ENCODE measurements at regions not wholly inside any gene's neighbourhood (a gene's known extent, or its start where the extent isn't known, plus 50 kb on each side); places are given as distances from the start of the nearest gene placed in this dataset.

DNA sequence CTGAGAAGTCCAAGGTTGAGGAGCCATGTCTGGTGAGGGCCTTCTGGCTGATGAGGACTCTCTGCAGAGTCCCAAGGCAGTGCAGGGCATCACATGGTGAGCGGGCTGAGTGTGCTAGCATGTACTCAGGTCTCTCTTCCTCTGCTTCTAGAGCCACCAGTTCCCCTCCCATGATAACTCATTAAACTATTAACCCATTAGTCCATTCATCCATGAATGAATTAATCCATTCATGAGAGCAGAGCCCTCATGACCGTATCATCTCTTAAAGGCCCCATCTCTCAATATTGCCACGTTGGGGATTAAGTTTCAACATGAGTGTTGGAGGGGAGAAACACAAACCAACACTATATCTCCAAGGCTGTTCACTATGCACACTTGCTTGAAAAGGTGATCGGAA lies 83.7 kb downstream of the TMEM30B start:
- TF ChIP-seq CTCF (conservative IDR thresholded peaks at IDR 0.05; ENCODE audit: low read depth in 2 of 2) = no peak
- TF ChIP-seq CREB1 (CRISPR knock-in tag; IDR thresholded peaks at IDR 0.05; ENCODE audit: low read depth) = no peak
- no peak for TF ChIP-seq JUNB (IDR thresholded peaks at IDR 0.05; ENCODE audit: unreplicated experiment)
- no peak for TF ChIP-seq EZH2 (IDR thresholded peaks at IDR 0.05; ENCODE audit: low read depth, unreplicated experiment)
- no peak for TF ChIP-seq POLR2AphosphoS5 (IDR thresholded peaks at IDR 0.05; ENCODE audit: low read depth)
- TF ChIP-seq, protein P1, sequence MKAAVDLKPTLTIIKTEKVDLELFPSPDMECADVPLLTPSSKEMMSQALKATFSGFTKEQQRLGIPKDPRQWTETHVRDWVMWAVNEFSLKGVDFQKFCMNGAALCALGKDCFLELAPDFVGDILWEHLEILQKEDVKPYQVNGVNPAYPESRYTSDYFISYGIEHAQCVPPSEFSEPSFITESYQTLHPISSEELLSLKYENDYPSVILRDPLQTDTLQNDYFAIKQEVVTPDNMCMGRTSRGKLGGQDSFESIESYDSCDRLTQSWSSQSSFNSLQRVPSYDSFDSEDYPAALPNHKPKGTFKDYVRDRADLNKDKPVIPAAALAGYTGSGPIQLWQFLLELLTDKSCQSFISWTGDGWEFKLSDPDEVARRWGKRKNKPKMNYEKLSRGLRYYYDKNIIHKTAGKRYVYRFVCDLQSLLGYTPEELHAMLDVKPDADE (IDR thresholded peaks at IDR 0.05) = no peak
- TF ChIP-seq, protein P2, sequence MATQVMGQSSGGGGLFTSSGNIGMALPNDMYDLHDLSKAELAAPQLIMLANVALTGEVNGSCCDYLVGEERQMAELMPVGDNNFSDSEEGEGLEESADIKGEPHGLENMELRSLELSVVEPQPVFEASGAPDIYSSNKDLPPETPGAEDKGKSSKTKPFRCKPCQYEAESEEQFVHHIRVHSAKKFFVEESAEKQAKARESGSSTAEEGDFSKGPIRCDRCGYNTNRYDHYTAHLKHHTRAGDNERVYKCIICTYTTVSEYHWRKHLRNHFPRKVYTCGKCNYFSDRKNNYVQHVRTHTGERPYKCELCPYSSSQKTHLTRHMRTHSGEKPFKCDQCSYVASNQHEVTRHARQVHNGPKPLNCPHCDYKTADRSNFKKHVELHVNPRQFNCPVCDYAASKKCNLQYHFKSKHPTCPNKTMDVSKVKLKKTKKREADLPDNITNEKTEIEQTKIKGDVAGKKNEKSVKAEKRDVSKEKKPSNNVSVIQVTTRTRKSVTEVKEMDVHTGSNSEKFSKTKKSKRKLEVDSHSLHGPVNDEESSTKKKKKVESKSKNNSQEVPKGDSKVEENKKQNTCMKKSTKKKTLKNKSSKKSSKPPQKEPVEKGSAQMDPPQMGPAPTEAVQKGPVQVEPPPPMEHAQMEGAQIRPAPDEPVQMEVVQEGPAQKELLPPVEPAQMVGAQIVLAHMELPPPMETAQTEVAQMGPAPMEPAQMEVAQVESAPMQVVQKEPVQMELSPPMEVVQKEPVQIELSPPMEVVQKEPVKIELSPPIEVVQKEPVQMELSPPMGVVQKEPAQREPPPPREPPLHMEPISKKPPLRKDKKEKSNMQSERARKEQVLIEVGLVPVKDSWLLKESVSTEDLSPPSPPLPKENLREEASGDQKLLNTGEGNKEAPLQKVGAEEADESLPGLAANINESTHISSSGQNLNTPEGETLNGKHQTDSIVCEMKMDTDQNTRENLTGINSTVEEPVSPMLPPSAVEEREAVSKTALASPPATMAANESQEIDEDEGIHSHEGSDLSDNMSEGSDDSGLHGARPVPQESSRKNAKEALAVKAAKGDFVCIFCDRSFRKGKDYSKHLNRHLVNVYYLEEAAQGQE (IDR thresholded peaks at IDR 0.05; ENCODE audit: unreplicated experiment) = no peak
- no peak for TF ChIP-seq EZH2phosphoT487 (IDR thresholded peaks at IDR 0.05; ENCODE audit: unreplicated experiment)
- TF ChIP-seq ZNF114 (CRISPR knock-in tag; IDR thresholded peaks at IDR 0.05) = no peak
- TF ChIP-seq ZNF331 (CRISPR knock-in tag; IDR thresholded peaks at IDR 0.05; ENCODE audit: low read depth) = no peak
- no peak for TF ChIP-seq STAT1 (IDR thresholded peaks at IDR 0.05; ENCODE audit: unreplicated experiment)
- TF ChIP-seq, protein P3, sequence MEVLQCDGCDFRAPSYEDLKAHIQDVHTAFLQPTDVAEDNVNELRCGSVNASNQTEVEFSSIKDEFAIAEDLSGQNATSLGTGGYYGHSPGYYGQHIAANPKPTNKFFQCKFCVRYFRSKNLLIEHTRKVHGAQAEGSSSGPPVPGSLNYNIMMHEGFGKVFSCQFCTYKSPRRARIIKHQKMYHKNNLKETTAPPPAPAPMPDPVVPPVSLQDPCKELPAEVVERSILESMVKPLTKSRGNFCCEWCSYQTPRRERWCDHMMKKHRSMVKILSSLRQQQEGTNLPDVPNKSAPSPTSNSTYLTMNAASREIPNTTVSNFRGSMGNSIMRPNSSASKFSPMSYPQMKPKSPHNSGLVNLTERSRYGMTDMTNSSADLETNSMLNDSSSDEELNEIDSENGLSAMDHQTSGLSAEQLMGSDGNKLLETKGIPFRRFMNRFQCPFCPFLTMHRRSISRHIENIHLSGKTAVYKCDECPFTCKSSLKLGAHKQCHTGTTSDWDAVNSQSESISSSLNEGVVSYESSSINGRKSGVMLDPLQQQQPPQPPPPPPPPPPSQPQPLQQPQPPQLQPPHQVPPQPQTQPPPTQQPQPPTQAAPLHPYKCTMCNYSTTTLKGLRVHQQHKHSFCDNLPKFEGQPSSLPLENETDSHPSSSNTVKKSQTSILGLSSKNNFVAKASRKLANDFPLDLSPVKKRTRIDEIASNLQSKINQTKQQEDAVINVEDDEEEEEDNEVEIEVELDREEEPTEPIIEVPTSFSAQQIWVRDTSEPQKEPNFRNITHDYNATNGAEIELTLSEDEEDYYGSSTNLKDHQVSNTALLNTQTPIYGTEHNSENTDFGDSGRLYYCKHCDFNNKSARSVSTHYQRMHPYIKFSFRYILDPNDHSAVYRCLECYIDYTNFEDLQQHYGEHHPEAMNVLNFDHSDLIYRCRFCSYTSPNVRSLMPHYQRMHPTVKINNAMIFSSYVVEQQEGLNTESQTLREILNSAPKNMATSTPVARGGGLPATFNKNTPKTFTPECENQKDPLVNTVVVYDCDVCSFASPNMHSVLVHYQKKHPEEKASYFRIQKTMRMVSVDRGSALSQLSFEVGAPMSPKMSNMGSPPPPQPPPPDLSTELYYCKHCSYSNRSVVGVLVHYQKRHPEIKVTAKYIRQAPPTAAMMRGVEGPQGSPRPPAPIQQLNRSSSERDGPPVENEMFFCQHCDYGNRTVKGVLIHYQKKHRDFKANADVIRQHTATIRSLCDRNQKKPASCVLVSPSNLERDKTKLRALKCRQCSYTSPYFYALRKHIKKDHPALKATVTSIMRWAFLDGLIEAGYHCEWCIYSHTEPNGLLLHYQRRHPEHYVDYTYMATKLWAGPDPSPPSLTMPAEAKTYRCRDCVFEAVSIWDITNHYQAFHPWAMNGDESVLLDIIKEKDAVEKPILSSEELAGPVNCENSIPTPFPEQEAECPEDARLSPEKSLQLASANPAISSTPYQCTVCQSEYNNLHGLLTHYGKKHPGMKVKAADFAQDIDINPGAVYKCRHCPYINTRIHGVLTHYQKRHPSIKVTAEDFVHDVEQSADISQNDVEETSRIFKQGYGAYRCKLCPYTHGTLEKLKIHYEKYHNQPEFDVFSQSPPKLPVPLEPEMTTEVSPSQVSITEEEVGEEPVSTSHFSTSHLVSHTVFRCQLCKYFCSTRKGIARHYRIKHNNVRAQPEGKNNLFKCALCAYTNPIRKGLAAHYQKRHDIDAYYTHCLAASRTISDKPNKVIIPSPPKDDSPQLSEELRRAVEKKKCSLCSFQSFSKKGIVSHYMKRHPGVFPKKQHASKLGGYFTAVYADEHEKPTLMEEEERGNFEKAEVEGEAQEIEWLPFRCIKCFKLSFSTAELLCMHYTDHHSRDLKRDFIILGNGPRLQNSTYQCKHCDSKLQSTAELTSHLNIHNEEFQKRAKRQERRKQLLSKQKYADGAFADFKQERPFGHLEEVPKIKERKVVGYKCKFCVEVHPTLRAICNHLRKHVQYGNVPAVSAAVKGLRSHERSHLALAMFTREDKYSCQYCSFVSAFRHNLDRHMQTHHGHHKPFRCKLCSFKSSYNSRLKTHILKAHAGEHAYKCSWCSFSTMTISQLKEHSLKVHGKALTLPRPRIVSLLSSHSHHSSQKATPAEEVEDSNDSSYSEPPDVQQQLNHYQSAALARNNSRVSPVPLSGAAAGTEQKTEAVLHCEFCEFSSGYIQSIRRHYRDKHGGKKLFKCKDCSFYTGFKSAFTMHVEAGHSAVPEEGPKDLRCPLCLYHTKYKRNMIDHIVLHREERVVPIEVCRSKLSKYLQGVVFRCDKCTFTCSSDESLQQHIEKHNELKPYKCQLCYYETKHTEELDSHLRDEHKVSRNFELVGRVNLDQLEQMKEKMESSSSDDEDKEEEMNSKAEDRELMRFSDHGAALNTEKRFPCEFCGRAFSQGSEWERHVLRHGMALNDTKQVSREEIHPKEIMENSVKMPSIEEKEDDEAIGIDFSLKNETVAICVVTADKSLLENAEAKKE (CRISPR knock-in tag; IDR thresholded peaks at IDR 0.05) = no peak
- TF ChIP-seq NANOG (IDR thresholded peaks at IDR 0.05; ENCODE audit: borderline replicate concordance) = no peak

All from GM23338 (cell line).